Keratinocyte (primary cell): ENCODE measurements at regions not wholly inside any gene's neighbourhood (a gene's known extent, or its start where the extent isn't known, plus 50 kb on each side); places are given as distances from the start of the nearest gene placed in this dataset.

ENCODE experiments used
- CTCF ChIP-seq, 3 experiments: IDR thresholded peaks in 1 of 3; conservative IDR thresholded peaks in 1 of 3; optimal IDR thresholded peaks in 1 of 3; 2 replicates in 2 of 3; 3 replicates in 1 of 3; pipeline versions ENCODE3 to v1.5.1; 2011; ENCODE audit warnings: low read length in 3 of 3, mild to moderate bottlenecking in 3 of 3, moderate library complexity in 2 of 3, control low read depth in 1 of 3, inconsistent platforms in 1 of 3; ENCODE audit not compliant: insufficient read depth in 2 of 3; ENCODE audit errors: extremely low read depth in 1 of 3
- EZH2 ChIP-seq: IDR thresholded peaks from one replicate; pipeline ENCODE4 v1.6.1; 2012; ENCODE audit warnings: inconsistent platforms, mild to moderate bottlenecking, low read length, moderate library complexity

GRCh38 chr4:11264841-11265240 lies 163.9 kb downstream of the HS3ST1 start:
- no peak for TF ChIP-seq CTCF (optimal IDR thresholded peaks at IDR 0.05 in 1 of 3, IDR thresholded peaks at IDR 0.05 in 1 of 3, conservative IDR thresholded peaks at IDR 0.05 in 1 of 3; ENCODE audit: extremely low read depth in 1 of 3, insufficient read depth in 2 of 3, low read length in 3 of 3)
- TF ChIP-seq EZH2, result no peak
